Trophoblast cell (in vitro differentiated cells and primary cell): ENCODE measurements at regions not wholly inside any gene's neighbourhood (a gene's known extent, or its start where the extent isn't known, plus 50 kb on each side); places are given as distances from the start of the nearest gene placed in this dataset.

Experiments
- DNase-seq, 2 donors: peaks; one replicate each; pipeline ENCODE4 v3.0.0-alpha.2; 2016
- H2AFZ ChIP-seq: 2 replicates; pipeline ENCODE4 v1.6.1; 2013; ENCODE audit warnings: low read length, moderate library complexity, mild to moderate bottlenecking; ENCODE audit not compliant: insufficient read depth, poor library complexity
- H2AK5ac ChIP-seq: 2 replicates; pipeline ENCODE4 v1.6.1; 2013; ENCODE audit warnings: mild to moderate bottlenecking, low read length
- H2BK120ac ChIP-seq: 2 replicates; pipeline ENCODE4 v1.6.1; 2013; ENCODE audit warnings: low read length, mild to moderate bottlenecking, moderate library complexity; ENCODE audit not compliant: insufficient read depth, poor library complexity
- H2BK12ac ChIP-seq: 2 replicates; pipeline ENCODE4 v1.6.1; 2013; ENCODE audit warnings: mild to moderate bottlenecking, low read length, moderate library complexity
- H2BK5ac ChIP-seq: 2 replicates; pipeline ENCODE4 v1.6.1; 2013; ENCODE audit warnings: low read length, low read depth, moderate library complexity, mild to moderate bottlenecking; ENCODE audit not compliant: poor library complexity
- H3K14ac ChIP-seq: 2 replicates; pipeline ENCODE4 v1.6.1; 2013; ENCODE audit warnings: mild to moderate bottlenecking, low read length
- H3K18ac ChIP-seq: 2 replicates; pipeline ENCODE4 v1.6.1; 2013; ENCODE audit warnings: mild to moderate bottlenecking, low read length
- H3K23ac ChIP-seq: 2 replicates; pipeline ENCODE4 v1.6.1; 2013; ENCODE audit warnings: low read length
- H3K27ac ChIP-seq: 2 replicates; pipeline ENCODE4 v1.5.1; 2013; ENCODE audit warnings: low read depth, mild to moderate bottlenecking, inconsistent platforms, low read length, moderate library complexity
- H3K27me3 ChIP-seq: 2 replicates; pipeline ENCODE4 v1.6.1; 2013; ENCODE audit warnings: inconsistent platforms, mild to moderate bottlenecking, low read length, moderate library complexity; ENCODE audit not compliant: insufficient read depth
- H3K36me3 ChIP-seq, 2 experiments: 1 replicate in 1 of 2; 2 replicates in 1 of 2; pipeline ENCODE4 v1.6.1; 2013; ENCODE audit warnings: low read length in 2 of 2, mild to moderate bottlenecking in 2 of 2, moderate library complexity in 1 of 2; ENCODE audit not compliant: insufficient read depth in 2 of 2, control insufficient read depth in 1 of 2
- H3K4ac ChIP-seq: 2 replicates; pipeline ENCODE4 v1.6.1; 2013; ENCODE audit warnings: low read depth, mild to moderate bottlenecking, low read length, moderate library complexity
- H3K4me1 ChIP-seq, 2 experiments: 1 replicate in 1 of 2; 2 replicates in 1 of 2; pipeline ENCODE4 v1.6.1; 2013; ENCODE audit warnings: low read length in 2 of 2, mild to moderate bottlenecking in 2 of 2, moderate library complexity in 1 of 2; ENCODE audit not compliant: insufficient read depth in 2 of 2, control insufficient read depth in 1 of 2
- H3K4me2 ChIP-seq: 2 replicates; pipeline ENCODE4 v1.6.1; 2013; ENCODE audit warnings: inconsistent platforms, mild to moderate bottlenecking, low read length, moderate library complexity
- H3K4me3 ChIP-seq: 2 replicates; pipeline ENCODE4 v1.5.1; 2013; ENCODE audit warnings: mild to moderate bottlenecking, low read depth, low read length, inconsistent platforms
- H3K79me1 ChIP-seq: one replicate; pipeline ENCODE4 v1.6.1; 2013; ENCODE audit warnings: low read length
- H3K79me2 ChIP-seq: 2 replicates; pipeline ENCODE4 v1.6.1; 2013; ENCODE audit warnings: low read length, mild to moderate bottlenecking; ENCODE audit not compliant: control insufficient read depth, insufficient read depth, poor library complexity
- H3K9ac ChIP-seq: 2 replicates; pipeline ENCODE4 v1.6.1; 2013; ENCODE audit warnings: mild to moderate bottlenecking, low read length
- H3K9me3 ChIP-seq: 2 replicates; pipeline ENCODE4 v1.6.1; 2013; ENCODE audit warnings: low read depth, mild to moderate bottlenecking, control low read depth, inconsistent platforms, low read length; ENCODE audit not compliant: insufficient read depth
- H4K12ac ChIP-seq: 2 replicates; pipeline ENCODE4 v1.6.1; 2013; ENCODE audit warnings: low read depth, mild to moderate bottlenecking, low read length, moderate library complexity
- H4K8ac ChIP-seq: 2 replicates; pipeline ENCODE4 v1.6.1; 2013; ENCODE audit warnings: low read depth, mild to moderate bottlenecking, low read length, moderate library complexity
- H4K91ac ChIP-seq: one replicate; pipeline ENCODE4 v1.6.1; 2013; ENCODE audit warnings: low read depth, mild to moderate bottlenecking, low read length, moderate library complexity
- WGBS: extraction: QIAGEN DNeasy Blood & Tissue Kit; methylation state at CpG from one replicate; pipeline ENCODE4 v1.1.7; 2013; ENCODE audit warnings: missing lambda C conversion rate; ENCODE audit not compliant: insufficient read length, insufficient coverage; ENCODE audit errors: extremely low coverage; 5-methylcytosine and 5-hydroxymethylcytosine counted together

GRCh38 chr5:142388696-142389095, 63.9 kb upstream of the SPRY4 start:
- WGBS: no CpG with 5 or more reads among the region's 1 CpG
- H2BK5ac ChIP-seq: no peak overlapping the region
- H3K4ac ChIP-seq: no peak overlapping the region
- H3K4me1 ChIP-seq: peaks cover 0 to 2% of the 10 kb centered on the region in 2 experiments
- H3K27ac ChIP-seq: no peak overlapping the region
- no peak overlapping the region for H2AK5ac ChIP-seq
- no peak overlapping the region for H3K14ac ChIP-seq
- H4K91ac ChIP-seq: no peak overlapping the region
- no peak overlapping the region for H2BK12ac ChIP-seq
- H3K27me3 ChIP-seq: no peaks in the 10 kb centered on the region
- no peaks in the 10 kb centered on the region for H3K79me2 ChIP-seq
- no peaks in the 10 kb centered on the region for H3K79me1 ChIP-seq
- H3K9me3 ChIP-seq: peaks cover 2% of the 10 kb centered on the region
- H4K12ac ChIP-seq: no peak overlapping the region
- no peak for DNase-seq
- H3K18ac ChIP-seq: no peak overlapping the region
- no peak overlapping the region for H2BK120ac ChIP-seq
- H3K9ac ChIP-seq: no peak overlapping the region
- H3K23ac ChIP-seq: no peak overlapping the region
- H3K36me3 ChIP-seq: no peaks in the 10 kb centered on the region
- H4K8ac ChIP-seq: no peak overlapping the region
- no peak overlapping the region for H2AFZ ChIP-seq
- H3K4me3 ChIP-seq: no peak overlapping the region
- H3K4me2 ChIP-seq: no peak overlapping the region

- Histone ChIP-seq H3K79me2 (no peaks in the 10 kb centered on the region), H3K27me3 (no peaks in the 10 kb centered on the region), H2BK12ac (no peak overlapping the region), H3K4ac (no peak overlapping the region), H2AK5ac (no peak overlapping the region), H3K9ac (no peak overlapping the region), H4K8ac (no peak overlapping the region), H3K79me1 (no peaks in the 10 kb centered on the region), H3K14ac (no peak overlapping the region), H3K18ac (no peak overlapping the region), H3K9me3 (peaks cover 2% of the 10 kb centered on the region), H3K4me3 (no peak overlapping the region), H3K23ac (no peak overlapping the region), H4K12ac (no peak overlapping the region), H4K91ac (no peak overlapping the region), H2AFZ (no peak overlapping the region), H3K36me3 (no peaks in the 10 kb centered on the region), H2BK120ac (no peak overlapping the region), H2BK5ac (no peak overlapping the region), H3K4me1 (peaks cover 0 to 2% of the 10 kb centered on the region in 2 experiments), H3K27ac (no peak overlapping the region), H3K4me2 (no peak overlapping the region)
- no peak for DNase-seq
- WGBS: no CpG with 5 or more reads among the region's 3 CpGs
Observed at GRCh38 chr5:142387024-142387682, 62.3 kb upstream of the SPRY4 start.

GRCh38 chr5:142386137-142387023, 61.6 kb upstream of the SPRY4 start:
- no peak overlapping the region for H3K27ac ChIP-seq
- no peak overlapping the region for H3K4me2 ChIP-seq
- H3K4me3 ChIP-seq: no peak overlapping the region
- no peak overlapping the region for H3K23ac ChIP-seq
- no peak overlapping the region for H3K9ac ChIP-seq
- no peak overlapping the region for H3K18ac ChIP-seq
- no peak overlapping the region for H2BK5ac ChIP-seq
- H2BK12ac ChIP-seq: no peak overlapping the region
- H3K79me1 ChIP-seq: no peaks in the 10 kb centered on the region
- DNase-seq: no peak
- H3K4me1 ChIP-seq: peaks cover 0 to 2% of the 10 kb centered on the region in 2 experiments
- H4K12ac ChIP-seq: no peak overlapping the region
- no peak overlapping the region for H4K91ac ChIP-seq
- no CpG with 5 or more reads among the region's 8 CpGs for WGBS
- H4K8ac ChIP-seq: no peak overlapping the region
- H3K27me3 ChIP-seq: no peaks in the 10 kb centered on the region
- H2AK5ac ChIP-seq: no peak overlapping the region
- H3K9me3 ChIP-seq: peaks cover 2% of the 10 kb centered on the region
- no peak overlapping the region for H2BK120ac ChIP-seq
- no peak overlapping the region for H3K14ac ChIP-seq
- H3K4ac ChIP-seq: no peak overlapping the region
- no peak overlapping the region for H2AFZ ChIP-seq
- no peaks in the 10 kb centered on the region for H3K36me3 ChIP-seq
- no peaks in the 10 kb centered on the region for H3K79me2 ChIP-seq

GRCh38 chr5:142385194-142385593, 60.4 kb upstream of the SPRY4 start:
- Histone ChIP-seq H2BK120ac (no peak overlapping the region), H2BK5ac (no peak overlapping the region), H2BK12ac (no peak overlapping the region), H4K91ac (no peak overlapping the region), H2AFZ (no peak overlapping the region), H4K12ac (no peak overlapping the region), H3K4me1 (peaks cover 0 to 2% of the 10 kb centered on the region in 2 experiments), H3K27ac (no peak overlapping the region), H3K4ac (no peak overlapping the region), H3K79me2 (no peaks in the 10 kb centered on the region), H3K4me2 (no peak overlapping the region), H3K4me3 (no peak overlapping the region), H3K79me1 (no peaks in the 10 kb centered on the region), H3K18ac (no peak overlapping the region), H2AK5ac (no peak overlapping the region), H3K14ac (no peak overlapping the region), H3K9ac (no peak overlapping the region), H4K8ac (no peak overlapping the region), H3K23ac (no peak overlapping the region), H3K36me3 (no peaks in the 10 kb centered on the region), H3K9me3 (peaks cover 2% of the 10 kb centered on the region), H3K27me3 (no peaks in the 10 kb centered on the region)
- no CpG with 5 or more reads among the region's 5 CpGs for WGBS
- DNase-seq: no peak
